HG03095 (cell line): ENCODE measurements at regions not wholly inside any gene's neighbourhood (a gene's known extent, or its start where the extent isn't known, plus 50 kb on each side); places are given as distances from the start of the nearest gene placed in this dataset.
A peak's percentile ranks its signal among the peaks of the same experiment; 100 is the strongest.
"Not testable (repeated sequence)": the region's sequence is repeated elsewhere in the genome, so short reads cannot be mapped to it uniquely, and the experiment has no call there.

Experiments
- ATAC-seq: cut with Tn5 transposase; IDR thresholded peaks from one replicate; pipeline ENCODE4 v1.9.1; 2021; ENCODE audit warnings: moderate library complexity; ENCODE audit not compliant: unreplicated experiment

- no peak for ATAC-seq
These were observed 2504.3 kb downstream of the ARAP2 start for GRCh38 chr4:33739884-33740632.

GRCh38 chr4:33740871-33741270, 2503.4 kb downstream of the ARAP2 start:
- not testable (repeated sequence) for ATAC-seq

GRCh38 chr4:33746979-33747378, 2497.3 kb downstream of the ARAP2 start:
- ATAC-seq: no peak

GRCh38 chr4:33751050-33751449, 2493.3 kb downstream of the ARAP2 start:
- ATAC-seq: no peak

- no peak for ATAC-seq
These were observed 2471.7 kb downstream of the ARAP2 start for GRCh38 chr4:33772582-33772981.

- no peak for ATAC-seq
These were observed 2463.1 kb downstream of the ARAP2 start for GRCh38 chr4:33780952-33781791.

- no peak for ATAC-seq
These were observed 2458.5 kb downstream of the ARAP2 start for GRCh38 chr4:33785843-33786242.

GRCh38 chr4:33802578-33802977, 2441.7 kb downstream of the ARAP2 start:
- ATAC-seq: peak; percentile 43

- ATAC-seq: no peak
These were observed 2418.6 kb downstream of the ARAP2 start for GRCh38 chr4:33825685-33826084.

- ATAC-seq: not testable (repeated sequence)
These were observed 2415.0 kb downstream of the ARAP2 start for GRCh38 chr4:33829356-33829755.

- ATAC-seq: no peak
These were observed 2412.8 kb downstream of the ARAP2 start for GRCh38 chr4:33831442-33832066.

GRCh38 chr4:33835764-33836163, 2408.6 kb downstream of the ARAP2 start:
- ATAC-seq: not testable (repeated sequence)

GRCh38 chr4:33837043-33837838, 2407.1 kb downstream of the ARAP2 start:
- ATAC-seq: no peak

GRCh38 chr4:33841120-33841519, 2403.2 kb downstream of the ARAP2 start:
- no peak for ATAC-seq

- no peak for ATAC-seq
These were observed 2393.9 kb downstream of the ARAP2 start for GRCh38 chr4:33850371-33850902.

GRCh38 chr4:33853670-33854069, 2390.6 kb downstream of the ARAP2 start:
- not testable (repeated sequence) for ATAC-seq

- ATAC-seq: no peak
These were observed 2379.9 kb downstream of the ARAP2 start for GRCh38 chr4:33864290-33864859.

- ATAC-seq: no peak
These were observed 2370.5 kb downstream of the ARAP2 start for GRCh38 chr4:33873791-33874190.

- no peak for ATAC-seq
These were observed 2365.6 kb downstream of the ARAP2 start for GRCh38 chr4:33878710-33879109.

- ATAC-seq: no peak
These were observed 2363.1 kb downstream of the ARAP2 start for GRCh38 chr4:33881176-33881575.
